ENCODE measurements at regions not wholly inside any gene's neighbourhood (a gene's known extent, or its start where the extent isn't known, plus 50 kb on each side); places are given as distances from the start of the nearest gene placed in this dataset.
"Not testable (repeated sequence)": the region's sequence is repeated elsewhere in the genome, so short reads cannot be mapped to it uniquely, and the experiment has no call there.

DNA sequence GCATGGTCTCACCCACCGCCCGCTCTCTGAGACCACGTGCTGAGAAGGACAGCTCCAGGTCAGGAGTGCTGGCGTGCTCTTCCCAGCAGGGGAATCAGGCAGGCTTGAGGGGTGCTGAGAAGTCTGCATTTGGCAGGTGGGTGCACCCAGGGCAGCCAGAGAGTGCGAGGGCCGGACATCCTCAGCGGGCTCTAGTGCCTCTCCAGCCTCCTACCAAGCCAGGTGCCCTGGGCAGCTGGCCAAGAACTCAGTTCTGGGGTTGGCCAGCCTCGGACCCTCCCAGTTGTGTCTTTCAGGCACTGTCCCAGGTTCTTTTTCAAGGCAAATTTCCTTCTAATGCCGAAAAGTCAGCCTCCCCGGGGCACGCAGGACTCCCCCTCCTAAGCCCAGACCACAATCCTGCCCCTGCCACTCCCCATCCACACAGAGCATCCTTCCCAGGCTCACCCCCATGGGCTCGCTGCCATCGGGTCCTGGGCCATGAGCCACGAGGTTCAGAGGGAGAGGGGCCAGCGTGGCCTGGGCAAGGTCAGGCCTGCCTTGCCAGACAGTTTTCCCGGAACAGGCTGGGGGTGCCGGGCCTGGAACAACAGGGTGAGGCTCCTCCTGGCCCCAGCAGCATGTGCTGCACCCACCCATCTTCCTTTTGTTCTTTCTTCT lies 52.2 kb upstream of the GPC1 start:
- Histone ChIP-seq H3K9me3 (no peaks in the 10 kb centered on the region), H3K4me1 (peaks cover 4% of the 10 kb centered on the region), H3K27ac (no peak overlapping the region), H3K36me3 (no peaks in the 10 kb centered on the region), H3K27me3 (ENCODE audit: low read depth) (peaks cover 3% of the 10 kb centered on the region), H3K4me3 (no peak overlapping the region)
- TF ChIP-seq, protein P1, sequence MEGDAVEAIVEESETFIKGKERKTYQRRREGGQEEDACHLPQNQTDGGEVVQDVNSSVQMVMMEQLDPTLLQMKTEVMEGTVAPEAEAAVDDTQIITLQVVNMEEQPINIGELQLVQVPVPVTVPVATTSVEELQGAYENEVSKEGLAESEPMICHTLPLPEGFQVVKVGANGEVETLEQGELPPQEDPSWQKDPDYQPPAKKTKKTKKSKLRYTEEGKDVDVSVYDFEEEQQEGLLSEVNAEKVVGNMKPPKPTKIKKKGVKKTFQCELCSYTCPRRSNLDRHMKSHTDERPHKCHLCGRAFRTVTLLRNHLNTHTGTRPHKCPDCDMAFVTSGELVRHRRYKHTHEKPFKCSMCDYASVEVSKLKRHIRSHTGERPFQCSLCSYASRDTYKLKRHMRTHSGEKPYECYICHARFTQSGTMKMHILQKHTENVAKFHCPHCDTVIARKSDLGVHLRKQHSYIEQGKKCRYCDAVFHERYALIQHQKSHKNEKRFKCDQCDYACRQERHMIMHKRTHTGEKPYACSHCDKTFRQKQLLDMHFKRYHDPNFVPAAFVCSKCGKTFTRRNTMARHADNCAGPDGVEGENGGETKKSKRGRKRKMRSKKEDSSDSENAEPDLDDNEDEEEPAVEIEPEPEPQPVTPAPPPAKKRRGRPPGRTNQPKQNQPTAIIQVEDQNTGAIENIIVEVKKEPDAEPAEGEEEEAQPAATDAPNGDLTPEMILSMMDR (IDR thresholded peaks at IDR 0.05) = no peak
- intact Hi-C loops (cut with DNase I) = no loop called here
- no peak for ATAC-seq
- DNase-seq = peak; percentile 33

DNA sequence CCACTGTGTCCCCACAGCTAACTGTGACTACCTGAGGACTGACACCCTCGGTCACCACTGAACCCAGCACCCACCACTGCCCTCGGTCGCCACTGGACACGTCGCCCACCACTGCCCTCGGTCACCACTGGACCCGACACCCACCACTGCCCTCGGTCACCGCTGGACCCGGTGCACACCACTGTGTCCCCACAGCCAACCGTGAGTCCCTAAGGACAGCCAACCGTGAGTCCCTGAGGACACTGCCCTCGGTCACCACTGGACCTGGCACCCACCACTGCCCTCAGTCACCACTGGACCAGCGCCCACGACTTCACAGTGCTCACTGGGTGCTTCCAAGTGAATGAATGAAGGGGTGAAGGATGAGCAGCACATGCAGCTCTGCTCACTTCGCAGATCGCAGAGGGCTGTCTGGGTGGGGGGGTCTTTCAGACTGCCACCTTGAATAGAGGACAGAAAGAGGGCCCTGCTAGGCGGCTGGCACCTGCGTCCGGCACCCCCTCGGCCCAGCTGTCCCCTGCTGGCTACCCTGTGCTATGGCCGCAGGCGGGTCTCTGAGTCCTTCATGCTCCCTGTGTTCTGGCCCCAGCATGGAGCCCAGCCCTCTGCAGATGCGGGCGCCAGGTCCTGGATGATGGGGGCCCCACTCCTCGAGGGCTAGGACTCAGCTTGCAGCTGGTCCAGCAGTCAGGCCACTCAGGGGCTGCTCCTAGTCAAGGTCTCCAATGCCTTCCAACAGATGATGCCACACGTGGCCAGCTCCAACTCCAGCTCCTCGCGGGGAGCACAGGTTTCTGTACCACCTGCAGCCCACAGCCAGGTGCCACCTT lies 51.4 kb upstream of the GPC1 start:
- H3K9me3 ChIP-seq = no peaks in the 10 kb centered on the region
- H3K4me3 ChIP-seq = no peak overlapping the region
- peaks cover 3% of the 10 kb centered on the region for H3K27me3 ChIP-seq (ENCODE audit: low read depth)
- no peak for ATAC-seq
- TF ChIP-seq, protein P1 (IDR thresholded peaks at IDR 0.05) = no peak
- no peak overlapping the region for H3K27ac ChIP-seq
- H3K36me3 ChIP-seq = no peaks in the 10 kb centered on the region
- H3K4me1 ChIP-seq = peaks cover 4% of the 10 kb centered on the region
- peak; percentile 35 for DNase-seq
- intact Hi-C loops (cut with DNase I) = no loop called here

DNA sequence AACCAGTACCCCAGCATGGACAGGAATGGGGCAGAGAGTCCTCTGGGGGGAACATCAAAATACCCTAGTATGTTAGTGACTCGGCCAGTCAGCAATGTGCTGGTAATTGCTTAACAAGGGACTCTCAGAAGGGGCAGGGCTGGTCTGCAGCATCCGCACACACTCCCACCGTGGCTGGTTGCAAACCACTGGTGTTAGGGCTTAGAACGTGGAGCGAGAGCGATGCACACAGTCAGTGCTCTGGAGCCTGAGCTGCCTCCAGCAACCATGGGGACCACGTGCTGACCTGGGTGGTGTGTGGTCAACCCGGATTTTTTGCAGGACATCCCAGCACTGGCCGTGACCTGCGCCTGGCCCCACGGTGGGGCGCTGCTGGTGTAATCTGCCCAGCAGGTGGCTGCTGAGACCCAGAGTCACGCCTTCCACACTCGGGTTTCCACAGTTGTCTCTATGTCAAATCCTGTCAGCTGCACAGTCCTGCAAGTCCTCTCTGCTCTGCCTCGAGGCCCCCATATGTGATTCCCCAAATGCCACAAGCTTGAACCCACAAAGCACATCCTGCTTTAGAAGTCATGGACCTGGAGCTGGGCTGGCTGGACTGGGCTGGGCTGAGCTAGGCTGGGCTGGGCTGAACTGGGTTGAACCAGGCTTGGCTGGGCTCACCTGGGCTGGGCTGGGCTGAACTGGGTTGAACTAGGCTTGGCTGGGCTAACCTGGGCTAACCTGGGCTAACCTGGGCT lies 50.6 kb upstream of the GPC1 start:
- no peaks in the 10 kb centered on the region for H3K9me3 ChIP-seq
- no peaks in the 10 kb centered on the region for H3K36me3 ChIP-seq
- no peak overlapping the region for H3K27ac ChIP-seq
- H3K4me1 ChIP-seq = peaks cover 4% of the 10 kb centered on the region
- TF ChIP-seq, protein P1 (IDR thresholded peaks at IDR 0.05) = no peak
- intact Hi-C loops (cut with DNase I) = no loop called here
- DNase-seq (peak; percentile 34), ATAC-seq (no peak)
- H3K4me3 ChIP-seq = no peak overlapping the region
- peaks cover 3% of the 10 kb centered on the region for H3K27me3 ChIP-seq (ENCODE audit: low read depth)

DNA sequence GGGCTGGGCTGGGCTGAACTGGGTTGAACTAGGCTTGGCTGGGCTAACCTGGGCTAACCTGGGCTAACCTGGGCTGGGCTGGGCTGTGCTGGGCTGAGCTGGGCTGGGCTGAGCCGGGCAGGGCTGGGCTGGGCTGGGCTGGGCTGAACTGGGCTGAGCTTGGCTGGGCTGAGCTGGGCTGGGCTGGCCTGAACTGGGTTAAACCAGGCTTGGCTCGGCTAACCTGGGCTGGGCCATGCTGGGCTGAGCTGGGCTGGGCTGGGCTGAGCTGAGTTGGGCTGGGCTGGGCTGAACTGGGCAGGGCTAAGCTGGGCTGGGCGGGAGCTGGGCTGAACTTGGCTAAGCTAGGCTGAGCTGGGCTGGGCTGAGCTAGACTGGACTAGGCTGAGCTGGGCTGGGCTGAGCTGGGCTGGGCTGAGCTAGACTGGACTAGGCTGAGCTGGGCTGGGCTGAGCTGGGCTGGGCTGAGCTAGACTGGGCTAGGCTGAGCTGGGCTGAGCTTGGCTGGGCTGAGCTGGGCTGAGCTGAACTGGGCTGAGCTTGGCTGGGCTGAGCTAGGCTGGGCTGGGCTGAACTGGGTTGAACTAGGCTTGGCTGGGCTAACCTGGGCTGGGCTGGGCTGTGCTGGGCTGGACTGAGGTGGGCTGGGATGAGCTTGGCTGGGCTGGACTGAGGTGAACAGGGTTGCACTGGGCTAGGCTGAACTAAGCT lies 49.9 kb upstream of the GPC1 start:
- ATAC-seq; H3K4me3 ChIP-seq; H3K27ac ChIP-seq; H3K27me3 ChIP-seq (ENCODE audit: low read depth); H3K36me3 ChIP-seq; H3K9me3 ChIP-seq; H3K4me1 ChIP-seq; intact Hi-C loops (cut with DNase I): not testable (repeated sequence)
- DNase-seq = peak; percentile 39

Measured in lower lobe of right lung (tissue), 2 donors.